Mesodermal cell (in vitro differentiated cells): ENCODE measurements at regions not wholly inside any gene's neighbourhood (a gene's known extent, or its start where the extent isn't known, plus 50 kb on each side); places are given as distances from the start of the nearest gene placed in this dataset.
"Not testable (repeated sequence)": the region's sequence is repeated elsewhere in the genome, so short reads cannot be mapped to it uniquely, and the experiment has no call there.

Source experiments
- H3K27ac ChIP-seq: 2 replicates; pipeline ENCODE4 v1.7.0; 2013; ENCODE audit warnings: mild to moderate bottlenecking, low read depth, low read length, moderate library complexity; ENCODE audit not compliant: severe bottlenecking
- H3K36me3 ChIP-seq: 2 replicates; pipeline ENCODE4 v1.7.1; 2013; ENCODE audit warnings: mild to moderate bottlenecking, low read length, moderate library complexity; ENCODE audit not compliant: control insufficient read depth, insufficient read depth
- H3K4me1 ChIP-seq: one replicate; pipeline ENCODE4 v1.7.1; 2013; ENCODE audit warnings: mild to moderate bottlenecking, low read length; ENCODE audit not compliant: insufficient read depth, control insufficient read depth, poor library complexity, severe bottlenecking
- H3K4me3 ChIP-seq: 2 replicates; pipeline ENCODE4 v1.7.0; 2013; ENCODE audit warnings: low read length, control low read depth, mild to moderate bottlenecking; ENCODE audit not compliant: insufficient read depth, poor library complexity, severe bottlenecking; ENCODE audit errors: extremely low read depth
- H3K9me3 ChIP-seq: 2 replicates; pipeline ENCODE4 v1.7.1; 2013; ENCODE audit warnings: mild to moderate bottlenecking, low read length, moderate library complexity; ENCODE audit not compliant: control insufficient read depth
- WGBS, 2 experiments: methylation state at CpG; one replicate each; pipeline ENCODE4 v1.1.5; 2013; ENCODE audit warnings: missing lambda C conversion rate in 2 of 2; ENCODE audit not compliant: insufficient coverage in 2 of 2; 5-methylcytosine and 5-hydroxymethylcytosine counted together

DNA sequence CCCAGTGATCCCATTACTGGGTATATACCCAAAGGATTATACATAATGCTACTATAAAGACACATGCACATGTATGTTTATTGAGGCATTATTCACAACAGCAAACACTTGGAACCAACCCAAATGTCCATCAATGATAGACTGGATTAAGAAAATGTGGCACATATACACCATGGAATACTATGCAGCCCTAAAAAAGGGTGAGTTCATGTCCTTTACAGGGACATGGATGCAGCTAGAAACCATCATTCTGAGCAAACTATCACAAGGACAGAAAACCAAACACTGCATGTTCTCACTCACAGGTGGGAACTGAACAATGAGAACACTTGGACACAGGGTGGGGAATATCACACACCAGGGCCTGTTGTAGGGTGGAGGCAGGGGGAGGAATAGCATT is 197.4 kb downstream of the ETAA1 start:
- H3K27ac ChIP-seq, H3K4me3 ChIP-seq, H3K4me1 ChIP-seq, H3K9me3 ChIP-seq, H3K36me3 ChIP-seq: not testable (repeated sequence)

DNA sequence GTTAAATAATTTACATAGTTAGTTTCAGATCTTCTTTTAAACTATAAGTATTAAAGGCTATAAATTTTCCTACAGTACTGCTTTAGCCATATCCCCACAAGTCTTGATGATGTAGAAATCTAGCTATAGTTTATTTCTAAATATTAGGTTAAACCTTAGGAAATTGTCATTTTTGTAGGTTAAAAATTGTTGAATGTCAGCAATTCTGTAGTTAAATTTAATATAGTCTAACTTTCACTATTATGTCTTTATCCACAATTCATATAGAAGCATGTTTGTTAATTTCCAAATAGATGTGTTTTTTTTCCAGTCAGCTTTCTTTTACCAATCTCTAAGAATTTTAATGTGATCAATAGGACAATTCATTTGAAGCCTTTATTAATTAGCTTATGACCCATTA is 199.7 kb downstream of the ETAA1 start:
- no peak overlapping the region for H3K27ac ChIP-seq
- H3K4me1 ChIP-seq: no peaks in the 10 kb centered on the region
- no peaks in the 10 kb centered on the region for H3K36me3 ChIP-seq
- H3K4me3 ChIP-seq: no peak overlapping the region
- no peaks in the 10 kb centered on the region for H3K9me3 ChIP-seq

DNA sequence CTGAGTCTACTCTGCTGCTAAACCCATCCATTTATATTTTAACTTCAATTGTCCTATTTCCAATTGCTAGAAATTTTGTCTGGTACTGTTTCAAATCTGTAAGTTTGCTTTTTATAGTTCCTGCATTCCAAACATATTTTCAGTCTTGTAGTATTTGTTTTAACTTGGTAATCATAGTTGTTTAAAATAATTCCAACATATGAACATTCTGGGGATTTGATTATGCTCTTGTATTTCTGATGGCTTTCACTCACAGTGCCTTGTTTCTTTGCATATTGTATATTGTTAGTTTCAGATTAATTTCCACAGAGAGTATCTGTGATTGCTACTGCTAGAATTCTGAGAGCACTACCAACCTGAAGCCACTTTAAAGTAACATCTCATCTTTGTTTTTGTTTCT is 202.4 kb downstream of the ETAA1 start:
- Histone ChIP-seq H3K4me1 (no peaks in the 10 kb centered on the region), H3K36me3 (no peaks in the 10 kb centered on the region), H3K27ac (no peak overlapping the region), H3K9me3 (no peaks in the 10 kb centered on the region), H3K4me3 (no peak overlapping the region)

DNA sequence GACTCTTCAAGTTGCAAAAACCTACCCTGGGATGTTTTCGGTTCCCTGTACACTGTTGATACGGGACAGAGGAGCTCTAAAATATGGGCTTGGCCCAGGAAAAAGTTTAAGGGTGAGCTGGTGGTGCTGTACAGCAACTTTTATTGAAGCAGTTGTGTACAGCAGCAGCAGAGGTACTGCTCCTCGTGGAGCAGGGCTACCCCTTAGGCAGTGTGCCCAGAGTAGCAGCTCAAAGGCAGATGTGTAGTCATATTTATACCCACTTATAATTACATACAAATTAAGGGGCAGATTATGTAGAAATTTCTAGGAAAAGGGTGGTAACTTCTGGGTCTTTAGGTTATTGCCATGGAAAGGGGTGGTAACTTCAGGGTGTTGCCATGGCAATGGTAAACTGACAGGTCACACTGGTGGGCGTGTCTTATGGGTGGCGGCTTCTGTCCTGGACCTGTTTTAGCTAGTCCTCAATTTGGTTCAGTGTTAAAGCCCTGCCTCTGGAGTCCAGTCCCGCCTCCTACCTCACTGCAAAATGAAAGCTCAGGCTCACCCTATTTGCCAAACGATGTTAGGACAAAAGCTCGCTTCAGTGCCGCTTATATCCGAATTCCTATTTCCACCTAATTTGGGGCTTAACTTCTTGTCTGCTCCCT is 203.2 kb downstream of the ETAA1 start:
- no peak overlapping the region for H3K27ac ChIP-seq
- no peaks in the 10 kb centered on the region for H3K9me3 ChIP-seq
- 80% methylated on average over 9 of the region's 10 CpGs for WGBS, 2 experiments
- no peaks in the 10 kb centered on the region for H3K36me3 ChIP-seq
- no peaks in the 10 kb centered on the region for H3K4me1 ChIP-seq
- H3K4me3 ChIP-seq: no peak overlapping the region

DNA sequence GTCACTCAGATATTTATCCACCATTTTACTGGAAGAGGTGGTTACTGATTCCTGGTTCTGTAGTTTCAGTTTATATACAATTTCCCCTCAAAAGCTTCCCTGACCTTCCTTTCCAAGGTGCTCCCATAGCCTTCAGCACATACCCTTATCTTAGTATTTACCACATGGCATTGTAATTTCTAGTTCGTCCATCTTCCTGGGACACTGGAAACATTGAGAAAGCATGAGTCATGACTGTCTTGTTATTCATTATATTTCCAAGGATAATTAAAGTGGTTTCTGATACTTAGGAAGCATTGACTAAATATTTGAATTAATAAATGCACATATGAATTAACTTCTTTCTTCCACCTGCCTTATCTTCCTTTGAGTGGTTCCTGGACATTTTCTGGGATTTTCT is 203.8 kb downstream of the ETAA1 start:
- Histone ChIP-seq H3K4me1 (no peaks in the 10 kb centered on the region), H3K9me3 (no peaks in the 10 kb centered on the region), H3K36me3 (no peaks in the 10 kb centered on the region), H3K27ac (no peak overlapping the region), H3K4me3 (no peak overlapping the region)
- no CpG with 5 or more reads among the region's 1 CpG for WGBS, 2 experiments

DNA sequence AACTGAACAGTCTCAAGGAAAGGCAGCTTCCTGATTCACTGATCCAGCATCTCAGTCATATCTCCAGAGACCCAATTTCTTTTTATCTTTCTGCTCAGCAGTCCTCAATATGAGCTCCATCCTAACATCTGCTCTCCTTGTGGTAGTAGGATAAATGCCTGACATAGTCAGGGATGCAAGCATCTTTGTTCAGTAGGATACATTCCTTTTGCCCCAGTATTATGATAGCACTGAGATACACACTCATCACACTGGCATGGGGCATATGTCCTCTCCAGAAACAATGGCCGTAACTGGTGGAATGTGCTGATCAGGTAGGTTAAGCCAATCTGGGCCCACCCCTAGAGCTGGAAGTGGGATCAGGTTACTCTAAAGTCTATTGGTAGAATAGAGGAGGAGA is 207.2 kb downstream of the ETAA1 start:
- Histone ChIP-seq H3K36me3 (no peaks in the 10 kb centered on the region), H3K4me3 (no peak overlapping the region), H3K9me3 (no peaks in the 10 kb centered on the region), H3K4me1 (no peaks in the 10 kb centered on the region), H3K27ac (no peak overlapping the region)
- WGBS, 2 experiments: no CpG with 5 or more reads among the region's 1 CpG

DNA sequence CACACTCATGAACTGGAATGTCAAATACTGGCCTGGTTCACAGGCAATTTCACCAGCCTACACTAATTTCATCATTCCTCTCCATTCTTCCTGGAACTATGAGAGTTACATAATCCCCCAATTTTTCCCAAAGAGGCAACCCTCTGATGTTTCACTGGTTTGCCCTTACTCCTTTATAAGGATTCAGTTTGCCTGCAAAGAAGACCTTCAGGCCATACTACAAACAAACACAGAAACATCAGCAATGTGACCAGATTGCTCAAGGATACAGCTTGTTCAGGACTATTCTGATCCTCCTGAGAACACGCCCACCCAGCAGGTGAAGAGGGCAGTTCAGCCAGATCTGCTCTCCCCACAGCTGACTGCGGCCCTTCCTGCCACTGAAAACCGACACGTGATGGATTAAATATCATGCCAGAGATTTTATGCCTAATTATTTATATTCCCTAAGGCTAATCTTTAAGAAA is 215.5 kb downstream of the ETAA1 start:
- H3K36me3 ChIP-seq: no peaks in the 10 kb centered on the region
- H3K9me3 ChIP-seq: no peaks in the 10 kb centered on the region
- no peak overlapping the region for H3K4me3 ChIP-seq
- H3K27ac ChIP-seq: no peak overlapping the region
- H3K4me1 ChIP-seq: no peaks in the 10 kb centered on the region
- 100% methylated on average over 1 of the region's 4 CpGs for WGBS, 2 experiments

DNA sequence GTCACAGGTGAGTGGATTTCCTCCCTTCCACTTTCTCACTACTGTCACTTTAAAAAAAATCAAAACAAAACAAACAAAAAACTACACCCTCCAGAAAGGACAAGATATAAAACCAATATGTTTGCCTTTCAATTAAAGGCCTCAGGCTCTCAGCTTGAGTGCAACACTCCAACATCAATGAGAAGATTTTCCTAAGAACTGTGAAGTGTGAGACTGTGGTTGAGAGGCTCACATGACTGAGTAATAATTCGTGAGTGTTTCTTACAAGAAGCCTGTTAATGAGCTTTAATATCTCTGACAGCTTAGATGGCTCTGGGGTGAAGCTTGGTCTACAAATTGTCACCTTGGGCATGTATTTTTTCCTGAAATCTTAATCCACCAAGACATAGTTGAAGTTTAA is 216.1 kb downstream of the ETAA1 start:
- no peaks in the 10 kb centered on the region for H3K36me3 ChIP-seq
- no peaks in the 10 kb centered on the region for H3K4me1 ChIP-seq
- no peaks in the 10 kb centered on the region for H3K9me3 ChIP-seq
- no CpG with 5 or more reads among the region's 1 CpG for WGBS, 2 experiments
- no peak overlapping the region for H3K4me3 ChIP-seq
- no peak overlapping the region for H3K27ac ChIP-seq

DNA sequence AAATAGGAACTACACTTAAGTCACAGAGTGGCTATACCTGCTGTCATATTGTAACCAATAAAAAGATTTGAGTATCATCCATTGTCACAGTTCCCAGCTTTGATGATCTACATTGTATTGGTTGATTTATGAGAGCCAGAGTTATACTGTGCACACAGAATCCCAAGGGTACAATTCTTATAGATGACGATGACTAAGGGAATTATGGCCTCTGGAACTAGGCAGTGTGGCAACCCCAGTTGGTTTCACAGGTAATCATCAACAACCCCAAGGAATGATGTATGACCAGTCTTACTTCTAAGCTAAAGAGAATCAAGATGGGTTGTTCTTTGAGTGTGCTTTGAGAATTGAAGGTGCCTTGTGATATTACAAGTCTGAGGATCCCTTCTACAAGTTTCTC is 217.3 kb downstream of the ETAA1 start:
- Histone ChIP-seq H3K9me3 (no peaks in the 10 kb centered on the region), H3K27ac (no peak overlapping the region), H3K36me3 (no peaks in the 10 kb centered on the region), H3K4me1 (no peaks in the 10 kb centered on the region), H3K4me3 (no peak overlapping the region)
- WGBS, 2 experiments: 50 to 80% methylated on average over 1 of the region's 1 CpG

DNA sequence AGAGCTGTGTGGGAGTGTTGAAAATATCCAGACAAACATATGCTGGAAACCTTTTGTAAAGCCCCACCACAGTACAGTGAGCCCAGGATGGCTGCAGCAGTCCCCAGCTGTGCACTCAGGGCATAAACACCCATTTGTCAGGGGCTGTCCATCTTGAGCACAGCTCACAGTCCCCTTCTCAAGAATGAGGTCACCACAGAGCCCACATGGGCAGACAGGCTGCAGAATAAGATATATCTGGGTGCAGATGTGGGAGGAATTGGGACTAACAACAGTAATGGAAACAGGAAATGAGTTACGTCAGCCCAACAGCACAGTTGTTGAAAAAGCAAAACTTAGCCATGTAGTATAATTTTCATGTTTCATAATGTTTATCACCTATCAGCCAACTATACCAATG is 219.6 kb downstream of the ETAA1 start:
- H3K27ac ChIP-seq: no peak overlapping the region

DNA sequence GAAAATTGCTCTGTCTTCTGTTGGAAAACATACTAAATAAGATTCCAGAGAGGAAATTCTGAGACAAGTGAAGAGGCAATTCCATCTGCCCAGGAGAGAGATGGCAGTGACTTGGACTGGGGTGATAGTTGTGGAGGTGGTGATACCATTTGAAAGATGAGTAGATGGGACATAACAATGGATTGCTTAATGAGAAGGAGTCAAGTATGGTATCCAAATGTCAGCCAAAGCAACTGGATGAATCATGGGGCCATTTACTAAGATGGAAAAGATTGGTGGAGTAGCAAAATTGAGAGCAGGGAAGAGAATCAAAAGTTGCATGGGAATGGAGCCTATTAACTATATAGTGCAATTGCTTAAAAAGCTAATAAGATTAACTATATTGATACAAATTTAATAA is 222.1 kb downstream of the ETAA1 start:
- Histone ChIP-seq H3K27ac (no peak overlapping the region), H3K9me3 (no peaks in the 10 kb centered on the region), H3K4me1 (no peaks in the 10 kb centered on the region), H3K4me3 (no peak overlapping the region), H3K36me3 (no peaks in the 10 kb centered on the region)

More for the DNA sequence above, 219.6 kb downstream of the ETAA1 start:
- 67% methylated on average over 1 of the region's 1 CpG; no CpG with 5 or more reads in 1 of the 2 experiments for WGBS, 2 experiments
- Histone ChIP-seq H3K9me3 (no peaks in the 10 kb centered on the region), H3K36me3 (no peaks in the 10 kb centered on the region), H3K4me1 (no peaks in the 10 kb centered on the region), H3K4me3 (no peak overlapping the region)

DNA sequence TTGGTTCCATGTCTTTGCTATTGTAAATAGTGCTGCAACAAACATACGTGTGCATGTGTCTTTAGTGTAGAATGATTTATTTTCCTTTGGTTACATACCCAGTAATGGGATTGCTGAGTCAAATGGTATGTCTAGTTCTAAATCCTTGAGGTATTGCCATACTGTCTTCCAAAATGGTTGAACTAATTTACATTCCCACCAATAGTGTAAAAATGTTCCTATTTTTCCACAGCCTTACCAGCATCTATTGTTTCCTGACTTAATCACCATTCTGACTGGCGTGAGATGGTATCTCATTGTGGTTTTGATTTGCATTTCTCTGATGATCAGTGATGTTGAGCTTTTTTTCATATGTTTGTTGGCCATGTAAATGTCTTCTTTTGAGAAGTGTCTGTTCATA is 226.6 kb downstream of the ETAA1 start:
- not testable (repeated sequence) for H3K9me3 ChIP-seq, H3K4me1 ChIP-seq, H3K36me3 ChIP-seq, H3K4me3 ChIP-seq, H3K27ac ChIP-seq
- WGBS, 2 experiments: no CpG with 5 or more reads among the region's 2 CpGs
